ENCODE measurements at regions not wholly inside any gene's neighbourhood (a gene's known extent, or its start where the extent isn't known, plus 50 kb on each side); places are given as distances from the start of the nearest gene placed in this dataset.

- intact Hi-C loops (cut with DNase I) = loop anchor here in 1 of 4 donors (10.0 kb wide), 1 partner anchor 680 kb away; no protein-coding TSS in a partner anchor
- no peaks in the 10 kb centered on the region for H3K9me3 ChIP-seq
- no peaks in the 10 kb centered on the region for H3K36me3 ChIP-seq
- TF ChIP-seq EP300 (IDR thresholded peaks at IDR 0.05) (no peak), CTCF (IDR thresholded peaks at IDR 0.05) (no peak), POLR2A (IDR thresholded peaks at IDR 0.05) (no peak)
- H3K27ac ChIP-seq = no peak overlapping the region
- no peak for DNase-seq
- H3K4me1 ChIP-seq (ENCODE audit: insufficient read depth) = no peaks in the 10 kb centered on the region
- WGBS, 3 donors = 86 to 93% (median 88%) methylated on average over 3 of the region's 3 CpGs
- no peak overlapping the region for H3K4me3 ChIP-seq
- no peaks in the 10 kb centered on the region for H3K27me3 ChIP-seq
Measured at GRCh38 chr7:113784956-113785355, 133.9 kb downstream of the PPP1R3A start.

- intact Hi-C loops (cut with DNase I) = loop anchor here in 1 of 4 donors (10.0 kb wide), 1 partner anchor 680 kb away; no protein-coding TSS in a partner anchor
Measured at GRCh38 chr7:113784316-113784715, 134.5 kb downstream of the PPP1R3A start.

DNA sequence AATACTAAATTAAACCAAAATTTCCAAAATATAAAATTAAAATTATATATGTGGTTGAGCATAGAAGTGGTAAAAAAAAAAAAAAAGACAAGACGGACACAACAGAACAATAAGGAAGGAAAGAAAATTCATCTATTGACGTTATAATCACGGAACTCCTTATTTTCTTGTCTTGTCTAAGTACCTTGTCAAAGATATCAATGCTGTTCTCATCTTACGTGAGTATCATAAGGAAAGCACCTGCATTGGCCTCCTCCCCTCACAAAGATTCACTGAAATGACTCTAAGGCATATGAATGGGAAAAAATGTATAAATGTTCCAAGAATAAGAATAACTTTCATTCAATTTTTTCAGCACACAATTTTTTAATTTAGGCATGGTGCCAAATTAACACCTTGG lies 135.4 kb downstream of the PPP1R3A start:
- Histone ChIP-seq H3K27me3 (no peaks in the 10 kb centered on the region), H3K4me1 (ENCODE audit: insufficient read depth) (no peaks in the 10 kb centered on the region), H3K27ac (no peak overlapping the region), H3K9me3 (no peaks in the 10 kb centered on the region), H3K4me3 (no peak overlapping the region), H3K36me3 (no peaks in the 10 kb centered on the region)
- no peak for TF ChIP-seq EP300 (IDR thresholded peaks at IDR 0.05)
- DNase-seq = no peak
- intact Hi-C loops (cut with DNase I) = loop anchor here in 1 of 4 donors (10.0 kb wide), 1 partner anchor 679 kb away; no protein-coding TSS in a partner anchor
- 86 to 93% (median 88%) methylated on average over 4 of the region's 4 CpGs for WGBS, 3 donors

More at GRCh38 chr7:113784316-113784715, 134.5 kb downstream of the PPP1R3A start:
- Histone ChIP-seq H3K4me3 (no peak overlapping the region), H3K36me3 (no peaks in the 10 kb centered on the region), H3K27me3 (no peaks in the 10 kb centered on the region), H3K27ac (no peak overlapping the region), H3K4me1 (ENCODE audit: insufficient read depth) (no peaks in the 10 kb centered on the region), H3K9me3 (no peaks in the 10 kb centered on the region)
- DNase-seq = no peak
- TF ChIP-seq EP300 (IDR thresholded peaks at IDR 0.05) (no peak), POLR2A (IDR thresholded peaks at IDR 0.05) (no peak), CTCF (IDR thresholded peaks at IDR 0.05) (no peak)
- 74 to 87% (median 83%) methylated on average over 2 of the region's 2 CpGs for whole genome bisulfite sequencing, 3 donors

DNA sequence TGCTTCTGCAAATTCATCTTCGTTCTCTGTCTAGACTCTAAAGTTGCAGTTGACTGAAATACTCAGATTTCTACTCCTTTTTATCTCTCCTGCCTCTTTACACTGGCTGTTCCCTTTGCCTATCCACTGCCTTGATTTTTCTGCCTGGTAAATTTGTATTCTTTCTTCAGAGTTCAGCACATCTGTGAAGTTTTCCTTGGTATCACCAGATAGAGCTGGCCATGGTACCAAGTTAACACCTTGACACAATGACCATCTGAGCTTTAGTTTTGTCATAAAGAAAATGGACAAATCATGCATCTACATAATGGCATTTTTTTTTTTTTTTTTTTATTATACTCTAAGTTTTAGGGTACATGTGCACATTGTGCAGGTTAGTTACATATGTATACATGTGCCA lies 143.0 kb downstream of the PPP1R3A start:
- no peak overlapping the region for H3K4me3 ChIP-seq
- H3K27me3 ChIP-seq = no peaks in the 10 kb centered on the region
- 85 to 89% (median 88%) methylated on average over 1 of the region's 1 CpG for WGBS, 3 donors
- intact Hi-C loops (cut with DNase I) = no loop called here
- no peak for DNase-seq
- TF ChIP-seq CTCF (IDR thresholded peaks at IDR 0.05) = no peak
- TF ChIP-seq POLR2A (IDR thresholded peaks at IDR 0.05) = no peak
- TF ChIP-seq EP300 (IDR thresholded peaks at IDR 0.05) = no peak
- no peaks in the 10 kb centered on the region for H3K4me1 ChIP-seq (ENCODE audit: insufficient read depth)
- H3K27ac ChIP-seq = no peak overlapping the region
- H3K36me3 ChIP-seq = no peaks in the 10 kb centered on the region
- no peaks in the 10 kb centered on the region for H3K9me3 ChIP-seq

- TF ChIP-seq CTCF (IDR thresholded peaks at IDR 0.05) (no peak), EP300 (IDR thresholded peaks at IDR 0.05) (no peak), POLR2A (IDR thresholded peaks at IDR 0.05) (no peak)
- H3K4me3 ChIP-seq = no peak overlapping the region
- H3K9me3 ChIP-seq = no peaks in the 10 kb centered on the region
- intact Hi-C loops (cut with DNase I) = no loop called here
- no peak overlapping the region for H3K27ac ChIP-seq
- H3K4me1 ChIP-seq (ENCODE audit: insufficient read depth) = no peaks in the 10 kb centered on the region
- no peaks in the 10 kb centered on the region for H3K36me3 ChIP-seq
- no peaks in the 10 kb centered on the region for H3K27me3 ChIP-seq
- no peak for DNase-seq
- WGBS, 3 donors = 51 to 60% (median 55%) methylated on average over 1 of the region's 1 CpG
Measured at GRCh38 chr7:113775401-113775800, 143.4 kb downstream of the PPP1R3A start.
